ENCODE measurements at regions not wholly inside any gene's neighbourhood (a gene's known extent, or its start where the extent isn't known, plus 50 kb on each side); places are given as distances from the start of the nearest gene placed in this dataset.

GRCh38 chr10:23521735-23522134 is 82.9 kb downstream of the OTUD1 start:
- Histone ChIP-seq H3K79me2 (ENCODE audit: insufficient read depth, low read depth) (no peaks in the 10 kb centered on the region), H4K20me1 (ENCODE audit: insufficient read depth) (no peaks in the 10 kb centered on the region), H3K27me3 (ENCODE audit: insufficient read depth, low read depth) (no peaks in the 10 kb centered on the region), H3K4me1 (ENCODE audit: low read depth, poor library complexity, severe bottlenecking) (no peaks in the 10 kb centered on the region), H3K4me2 (no peak overlapping the region), H3K9ac (no peak overlapping the region), H3K4me3 (IDR thresholded peaks at IDR 0.05; ENCODE audit: insufficient read depth, low read depth, low read length) (no peak overlapping the region), H3K27ac (no peak overlapping the region), H2AFZ (ENCODE audit: low read depth) (no peak overlapping the region), H3K36me3 (ENCODE audit: insufficient read depth) (no peaks in the 10 kb centered on the region)
- no peak for TF ChIP-seq CTCF (conservative IDR thresholded peaks at IDR 0.05; ENCODE audit: low read depth, low read length)

DNA sequence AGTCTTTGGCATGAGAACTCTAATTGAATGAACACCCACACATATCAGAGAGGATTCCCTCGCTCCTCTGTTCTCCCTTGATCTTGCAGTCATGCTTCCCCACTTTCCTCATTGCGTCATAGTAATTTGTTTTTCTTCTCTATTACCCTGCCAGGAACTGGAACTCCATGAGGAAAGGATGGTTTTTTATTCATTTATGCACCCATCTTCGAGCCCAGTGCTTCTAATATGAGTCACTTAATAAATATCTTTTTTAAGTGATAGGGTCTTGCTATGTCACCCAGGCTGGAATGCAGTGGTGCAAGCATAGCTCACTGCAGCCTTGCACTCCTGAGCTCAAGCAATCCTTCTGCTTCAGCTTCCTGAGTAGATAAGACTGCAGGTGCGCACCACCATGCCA is 83.5 kb downstream of the OTUD1 start:
- H3K36me3 ChIP-seq (ENCODE audit: insufficient read depth): no peaks in the 10 kb centered on the region
- no peak for TF ChIP-seq CTCF (conservative IDR thresholded peaks at IDR 0.05; ENCODE audit: low read depth, low read length)
- H3K79me2 ChIP-seq (ENCODE audit: insufficient read depth, low read depth): no peaks in the 10 kb centered on the region
- no peak overlapping the region for H2AFZ ChIP-seq (ENCODE audit: low read depth)
- H3K27ac ChIP-seq: no peak overlapping the region
- H3K4me1 ChIP-seq (ENCODE audit: low read depth, poor library complexity, severe bottlenecking): no peaks in the 10 kb centered on the region
- no peaks in the 10 kb centered on the region for H3K27me3 ChIP-seq (ENCODE audit: insufficient read depth, low read depth)
- H3K4me2 ChIP-seq: no peak overlapping the region
- H3K9ac ChIP-seq: no peak overlapping the region
- H4K20me1 ChIP-seq (ENCODE audit: insufficient read depth): no peaks in the 10 kb centered on the region
- H3K4me3 ChIP-seq (IDR thresholded peaks at IDR 0.05; ENCODE audit: insufficient read depth, low read depth, low read length): no peak overlapping the region

- no peak overlapping the region for H3K4me2 ChIP-seq
- H3K4me1 ChIP-seq (ENCODE audit: low read depth, poor library complexity, severe bottlenecking): no peaks in the 10 kb centered on the region
- H3K79me2 ChIP-seq (ENCODE audit: insufficient read depth, low read depth): no peaks in the 10 kb centered on the region
- H3K27ac ChIP-seq: no peak overlapping the region
- TF ChIP-seq CTCF (conservative IDR thresholded peaks at IDR 0.05; ENCODE audit: low read depth, low read length): no peak
- no peaks in the 10 kb centered on the region for H4K20me1 ChIP-seq (ENCODE audit: insufficient read depth)
- no peaks in the 10 kb centered on the region for H3K27me3 ChIP-seq (ENCODE audit: insufficient read depth, low read depth)
- H3K36me3 ChIP-seq (ENCODE audit: insufficient read depth): no peaks in the 10 kb centered on the region
- H3K9ac ChIP-seq: no peak overlapping the region
- no peak overlapping the region for H3K4me3 ChIP-seq (IDR thresholded peaks at IDR 0.05; ENCODE audit: insufficient read depth, low read depth, low read length)
- no peak overlapping the region for H2AFZ ChIP-seq (ENCODE audit: low read depth)
Measured at GRCh38 chr10:23523251-23523650, 84.4 kb downstream of the OTUD1 start.

- H3K4me3 ChIP-seq (IDR thresholded peaks at IDR 0.05; ENCODE audit: insufficient read depth, low read depth, low read length): no peak overlapping the region
- no peak overlapping the region for H3K9ac ChIP-seq
- no peak overlapping the region for H3K4me2 ChIP-seq
- no peaks in the 10 kb centered on the region for H4K20me1 ChIP-seq (ENCODE audit: insufficient read depth)
- H3K27ac ChIP-seq: no peak overlapping the region
- TF ChIP-seq CTCF (conservative IDR thresholded peaks at IDR 0.05; ENCODE audit: low read depth, low read length): peak; percentile 31; the same call in 1 of the 2 replicates
- no peaks in the 10 kb centered on the region for H3K36me3 ChIP-seq (ENCODE audit: insufficient read depth)
- H3K4me1 ChIP-seq (ENCODE audit: low read depth, poor library complexity, severe bottlenecking): no peaks in the 10 kb centered on the region
- no peaks in the 10 kb centered on the region for H3K27me3 ChIP-seq (ENCODE audit: insufficient read depth, low read depth)
- H2AFZ ChIP-seq (ENCODE audit: low read depth): no peak overlapping the region
- H3K79me2 ChIP-seq (ENCODE audit: insufficient read depth, low read depth): no peaks in the 10 kb centered on the region
Measured at GRCh38 chr10:23525406-23525805, 86.5 kb downstream of the OTUD1 start.

All from KMS-11 (cell line).